ENCODE measurements at regions not wholly inside any gene's neighbourhood (a gene's known extent, or its start where the extent isn't known, plus 50 kb on each side); places are given as distances from the start of the nearest gene placed in this dataset.
"Not testable (repeated sequence)": the region's sequence is repeated elsewhere in the genome, so short reads cannot be mapped to it uniquely, and the experiment has no call there.

GRCh38 chrX:114272096-114272686 is 311.7 kb upstream of the HTR2C start:
- no peak overlapping the region for H3K4me3 ChIP-seq (ENCODE audit: low read length)
- TF ChIP-seq CTCF (conservative IDR thresholded peaks at IDR 0.05; ENCODE audit: low read length), result no peak
- DNase-seq (ENCODE audit: low read depth), result no peak

GRCh38 chrX:114270371-114270770 is 313.5 kb upstream of the HTR2C start:
- not testable (repeated sequence) for DNase-seq (ENCODE audit: low read depth); H3K4me3 ChIP-seq (ENCODE audit: low read length)

- DNase-seq (ENCODE audit: low read depth), result no peak
- TF ChIP-seq CTCF (conservative IDR thresholded peaks at IDR 0.05; ENCODE audit: low read length), result no peak
- no peak overlapping the region for H3K4me3 ChIP-seq (ENCODE audit: low read length)
These were observed 315.2 kb upstream of the HTR2C start for GRCh38 chrX:114268643-114269042.

- no peak for DNase-seq (ENCODE audit: low read depth)
- H3K4me3 ChIP-seq (ENCODE audit: low read length), result no peak overlapping the region
- no peak for TF ChIP-seq CTCF (conservative IDR thresholded peaks at IDR 0.05; ENCODE audit: low read length)
These were observed 316.7 kb upstream of the HTR2C start for GRCh38 chrX:114267142-114267541.

GRCh38 chrX:114252186-114252585 is 331.7 kb upstream of the HTR2C start:
- no peak for TF ChIP-seq CTCF (conservative IDR thresholded peaks at IDR 0.05; ENCODE audit: low read length)
- H3K4me3 ChIP-seq (ENCODE audit: low read length), result no peak overlapping the region
- DNase-seq (ENCODE audit: low read depth), result no peak

- H3K4me3 ChIP-seq (ENCODE audit: low read length), result no peak overlapping the region
- no peak for DNase-seq (ENCODE audit: low read depth)
- TF ChIP-seq CTCF (conservative IDR thresholded peaks at IDR 0.05; ENCODE audit: low read length), result no peak
These were observed 332.3 kb upstream of the HTR2C start for GRCh38 chrX:114251575-114251974.

GRCh38 chrX:114221445-114221844 is 362.4 kb upstream of the HTR2C start:
- DNase-seq (ENCODE audit: low read depth), result no peak
- TF ChIP-seq CTCF (conservative IDR thresholded peaks at IDR 0.05; ENCODE audit: low read length), result no peak
- H3K4me3 ChIP-seq (ENCODE audit: low read length), result no peak overlapping the region

GRCh38 chrX:114210879-114211278 is 373.0 kb upstream of the HTR2C start:
- no peak overlapping the region for H3K4me3 ChIP-seq (ENCODE audit: low read length)
- no peak for DNase-seq (ENCODE audit: low read depth)
- no peak for TF ChIP-seq CTCF (conservative IDR thresholded peaks at IDR 0.05; ENCODE audit: low read length)
